C4-2B (cell line): ENCODE measurements at regions not wholly inside any gene's neighbourhood (a gene's known extent, or its start where the extent isn't known, plus 50 kb on each side); places are given as distances from the start of the nearest gene placed in this dataset.

Experiments
- CTCF ChIP-seq: fragments of 450-650 bp; conservative IDR thresholded peaks from 2 replicates; pipeline ENCODE4 v1.5.1; 2017; ENCODE audit warnings: mild to moderate bottlenecking
- ZFX ChIP-seq: fragments of 450-650 bp; IDR thresholded peaks from 2 replicates; pipeline ENCODE4 v1.6.1; 2017

DNA sequence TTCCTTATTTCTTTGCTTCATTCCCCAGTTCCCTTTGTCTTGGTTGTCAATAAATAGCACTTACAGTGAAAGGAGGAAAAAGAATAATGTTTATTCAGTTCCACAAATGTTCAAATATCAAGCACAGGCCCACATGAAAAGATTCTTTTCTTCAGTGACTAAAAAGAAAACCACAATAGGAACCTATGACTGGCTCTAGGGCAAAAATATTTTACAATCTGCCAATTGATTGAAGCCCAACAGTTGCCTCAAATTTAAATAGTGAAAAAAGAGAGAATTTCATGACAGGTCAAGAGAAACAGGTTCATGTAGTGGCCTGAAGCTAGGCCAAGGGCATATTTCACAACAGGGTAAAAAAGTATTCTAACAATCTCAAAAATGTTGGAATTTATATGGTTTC, 553.8 kb downstream of the CENPC start:
- TF ChIP-seq CTCF (no peak), ZFX (no peak)
